Coronary artery (tissue), 2 donors: ENCODE measurements at regions not wholly inside any gene's neighbourhood (a gene's known extent, or its start where the extent isn't known, plus 50 kb on each side); places are given as distances from the start of the nearest gene placed in this dataset.

ENCODE experiments used
- DNase-seq: peaks from one replicate; pipeline ENCODE4 v3.0.0-alpha.2; 2017; ENCODE audit warnings: low spot score
- H3K27ac ChIP-seq, 2 donors: fragments of 200-600 bp; sonication (generic); one replicate each; pipeline ENCODE4 v1.5.1; 2016 to 2019
- H3K4me3 ChIP-seq: fragments of 200-600 bp; sonication (generic); 2 replicates; pipeline ENCODE4 v1.5.1; 2016; ENCODE audit warnings: mild to moderate bottlenecking, moderate library complexity
- TF ChIP-seq, protein P1 (sequence below): fragments of 200-600 bp; sonication (generic); IDR thresholded peaks from one replicate; pipeline ENCODE4 v1.5.1; 2019; ENCODE audit warnings: antibody characterized with exemption

DNA sequence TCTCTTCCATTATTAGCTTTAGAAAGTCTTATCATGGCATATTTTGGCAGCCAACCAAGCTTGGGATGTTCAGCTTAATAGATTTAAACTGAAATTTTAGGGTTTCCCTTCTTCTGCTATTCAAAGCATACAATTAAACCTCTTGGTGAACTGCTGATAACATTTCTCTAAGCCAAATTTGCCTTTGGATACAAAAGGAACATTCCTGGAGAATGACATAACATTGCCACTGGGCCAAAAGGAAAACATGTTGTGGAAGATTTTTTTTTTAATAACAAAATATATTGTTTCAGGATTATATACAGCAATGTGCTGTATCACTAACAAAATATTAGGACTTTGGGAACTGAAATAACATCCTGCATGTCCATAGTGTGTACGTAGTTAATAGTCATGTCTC lies 215.1 kb upstream of the TBX18 start:
- TF ChIP-seq, protein P1, sequence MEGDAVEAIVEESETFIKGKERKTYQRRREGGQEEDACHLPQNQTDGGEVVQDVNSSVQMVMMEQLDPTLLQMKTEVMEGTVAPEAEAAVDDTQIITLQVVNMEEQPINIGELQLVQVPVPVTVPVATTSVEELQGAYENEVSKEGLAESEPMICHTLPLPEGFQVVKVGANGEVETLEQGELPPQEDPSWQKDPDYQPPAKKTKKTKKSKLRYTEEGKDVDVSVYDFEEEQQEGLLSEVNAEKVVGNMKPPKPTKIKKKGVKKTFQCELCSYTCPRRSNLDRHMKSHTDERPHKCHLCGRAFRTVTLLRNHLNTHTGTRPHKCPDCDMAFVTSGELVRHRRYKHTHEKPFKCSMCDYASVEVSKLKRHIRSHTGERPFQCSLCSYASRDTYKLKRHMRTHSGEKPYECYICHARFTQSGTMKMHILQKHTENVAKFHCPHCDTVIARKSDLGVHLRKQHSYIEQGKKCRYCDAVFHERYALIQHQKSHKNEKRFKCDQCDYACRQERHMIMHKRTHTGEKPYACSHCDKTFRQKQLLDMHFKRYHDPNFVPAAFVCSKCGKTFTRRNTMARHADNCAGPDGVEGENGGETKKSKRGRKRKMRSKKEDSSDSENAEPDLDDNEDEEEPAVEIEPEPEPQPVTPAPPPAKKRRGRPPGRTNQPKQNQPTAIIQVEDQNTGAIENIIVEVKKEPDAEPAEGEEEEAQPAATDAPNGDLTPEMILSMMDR: no peak
- DNase-seq: no peak
- Histone ChIP-seq H3K4me3 (no peak overlapping the region), H3K27ac (no peak overlapping the region)

DNA sequence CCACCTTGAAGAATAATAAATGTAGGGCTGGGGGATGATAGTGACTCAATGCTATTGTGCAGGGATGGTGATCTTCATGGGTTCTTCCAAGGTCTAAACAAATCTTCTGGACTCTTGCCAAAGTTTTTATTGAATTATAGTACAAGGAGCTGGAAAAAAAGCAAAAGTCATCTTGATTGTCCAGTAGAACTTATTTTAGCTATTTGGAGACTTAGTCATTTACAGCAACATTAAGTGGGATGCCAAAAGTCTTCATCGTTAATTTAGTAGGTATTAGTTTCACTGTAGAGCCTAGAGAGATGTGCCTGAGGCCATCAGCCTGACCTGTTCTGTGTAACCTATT lies 212.9 kb upstream of the TBX18 start:
- TF ChIP-seq, protein P1: no peak
- no peak for DNase-seq
- Histone ChIP-seq H3K4me3 (no peak overlapping the region), H3K27ac (no peak overlapping the region)

DNA sequence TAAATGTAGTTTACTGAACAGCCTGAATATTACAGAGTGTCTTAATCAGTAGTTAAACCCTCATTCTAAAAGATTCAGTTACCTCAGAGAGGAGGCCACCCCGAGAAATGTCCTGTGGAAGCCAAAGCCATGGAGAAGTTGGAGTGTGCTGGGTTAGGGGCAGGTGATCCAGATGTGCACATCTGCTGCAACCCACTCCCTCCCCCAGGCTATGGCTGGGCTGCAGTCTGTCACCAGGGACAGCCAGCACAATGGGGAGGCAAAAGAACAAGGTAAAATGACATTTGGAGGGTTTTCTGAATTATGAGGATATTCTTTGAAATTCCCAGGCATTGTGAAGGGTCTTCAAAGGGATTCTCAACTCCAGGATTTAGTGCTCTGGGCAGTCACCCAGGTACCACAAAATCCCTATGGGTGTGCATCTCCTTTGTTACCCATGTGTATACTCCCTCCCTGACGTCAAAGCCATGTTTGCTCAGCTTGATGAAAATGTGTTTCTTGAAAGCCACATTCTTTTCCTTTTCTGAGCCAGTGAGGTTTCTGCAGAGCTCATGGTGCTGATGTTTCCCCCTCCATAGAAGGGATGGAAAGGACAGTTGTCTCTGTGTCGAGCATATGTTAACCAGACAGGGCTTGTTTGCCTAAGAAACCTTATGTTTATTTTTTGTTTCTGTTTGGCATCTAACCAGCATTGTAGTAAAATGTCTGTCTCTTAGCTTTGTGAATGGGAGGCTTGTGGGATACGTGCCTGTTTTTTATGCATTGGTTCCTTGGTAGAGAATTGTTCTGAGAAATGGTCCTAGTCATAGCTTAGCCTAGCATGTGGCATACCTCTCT lies 212.3 kb upstream of the TBX18 start:
- Histone ChIP-seq H3K4me3 (no peak overlapping the region), H3K27ac (no peak overlapping the region)
- TF ChIP-seq, protein P1: no peak
- no peak for DNase-seq

DNA sequence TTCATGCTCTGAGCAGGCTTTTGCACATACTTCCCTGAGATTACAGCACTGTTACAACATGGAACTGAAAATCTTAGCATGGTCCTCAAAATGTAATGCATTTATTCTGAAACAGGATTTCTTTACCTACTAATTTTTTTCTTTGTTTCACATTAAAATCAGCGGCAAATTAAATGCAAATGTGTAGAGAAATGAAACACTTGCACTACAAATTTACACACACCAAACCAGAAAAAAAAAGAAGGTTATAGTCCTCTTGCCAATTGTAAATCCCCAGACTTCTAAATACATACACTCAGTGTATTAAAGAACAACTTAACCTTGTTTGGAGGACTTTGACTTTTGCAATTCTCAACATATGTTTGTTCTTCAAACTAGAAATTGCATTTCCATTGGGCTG lies 210.9 kb upstream of the TBX18 start:
- Histone ChIP-seq H3K27ac (no peak overlapping the region), H3K4me3 (no peak overlapping the region)
- DNase-seq: no peak
- TF ChIP-seq, protein P1: no peak

DNA sequence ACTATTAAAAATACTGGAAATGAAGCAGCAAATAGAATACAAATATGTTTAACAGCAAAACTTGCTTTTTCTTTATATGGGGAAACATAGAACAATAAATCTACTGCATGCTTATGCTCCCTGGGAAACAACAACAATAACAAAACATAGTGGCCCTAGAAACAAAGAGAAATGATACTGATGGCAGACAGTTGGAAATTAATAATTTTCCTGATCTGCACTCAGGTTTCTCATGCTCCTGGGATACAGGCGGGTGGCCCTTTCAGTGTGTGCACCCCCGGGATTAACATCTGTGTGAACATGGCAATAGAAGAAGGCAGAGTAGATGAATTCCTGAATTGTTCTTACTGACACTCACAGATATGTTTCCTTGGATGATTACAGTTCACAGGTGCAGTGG lies 209.2 kb upstream of the TBX18 start:
- Histone ChIP-seq H3K27ac (no peak overlapping the region), H3K4me3 (no peak overlapping the region)
- no peak for DNase-seq
- TF ChIP-seq, protein P1: no peak

DNA sequence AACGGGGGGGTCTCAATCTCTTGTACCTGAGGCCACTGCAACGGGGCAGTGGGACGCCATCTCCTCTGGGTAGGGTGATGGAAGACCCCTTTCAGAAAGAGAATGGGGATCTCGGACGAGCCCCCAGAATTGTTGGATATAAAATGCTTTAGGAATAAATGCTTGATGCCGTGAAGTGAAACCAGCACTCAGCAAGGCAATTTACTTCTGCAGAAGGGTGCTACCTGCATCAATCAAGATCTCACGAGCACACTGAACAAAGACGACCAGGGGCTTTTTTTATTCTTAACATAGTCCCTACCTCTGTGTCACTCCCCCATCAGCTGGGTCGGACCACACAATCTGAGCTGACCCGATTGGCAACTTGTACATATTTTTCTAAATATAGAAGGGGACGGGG lies 203.6 kb upstream of the TBX18 start:
- no peak overlapping the region for H3K4me3 ChIP-seq
- DNase-seq: no peak
- H3K27ac ChIP-seq: no peak overlapping the region
- TF ChIP-seq, protein P1: no peak

DNA sequence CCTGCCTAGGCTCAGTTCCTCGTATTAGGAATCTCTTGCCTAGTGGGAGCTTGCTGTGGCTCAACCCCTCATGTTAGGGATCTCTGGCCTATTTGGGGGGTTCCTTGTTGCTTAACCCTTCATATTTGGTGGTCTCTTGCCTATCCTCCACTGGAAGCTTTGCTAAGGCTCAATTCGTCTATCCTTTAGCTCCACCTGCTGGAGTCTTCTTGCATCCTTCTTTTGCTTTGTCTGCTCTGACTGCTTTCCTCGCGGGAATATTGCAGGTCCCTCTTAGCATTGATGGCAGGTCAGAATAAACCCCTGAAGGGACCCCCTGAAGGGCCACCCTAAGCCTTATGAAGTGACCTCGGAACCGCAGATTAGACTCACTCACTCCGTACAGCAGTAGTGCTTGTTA lies 203.0 kb upstream of the TBX18 start:
- Histone ChIP-seq H3K27ac (no peak overlapping the region), H3K4me3 (no peak overlapping the region)
- TF ChIP-seq, protein P1: no peak
- no peak for DNase-seq
